Right hindlimb (tissue), 1 donor: ENCODE measurements at regions not wholly inside any gene's neighbourhood (a gene's known extent, or its start where the extent isn't known, plus 50 kb on each side); places are given as distances from the start of the nearest gene placed in this dataset.
"Not testable (repeated sequence)": the region's sequence is repeated elsewhere in the genome, so short reads cannot be mapped to it uniquely, and the experiment has no call there.

Experiments
- DNase-seq: peaks from one replicate; pipeline ENCODE4 v3.0.0-alpha.2; 2018

DNA sequence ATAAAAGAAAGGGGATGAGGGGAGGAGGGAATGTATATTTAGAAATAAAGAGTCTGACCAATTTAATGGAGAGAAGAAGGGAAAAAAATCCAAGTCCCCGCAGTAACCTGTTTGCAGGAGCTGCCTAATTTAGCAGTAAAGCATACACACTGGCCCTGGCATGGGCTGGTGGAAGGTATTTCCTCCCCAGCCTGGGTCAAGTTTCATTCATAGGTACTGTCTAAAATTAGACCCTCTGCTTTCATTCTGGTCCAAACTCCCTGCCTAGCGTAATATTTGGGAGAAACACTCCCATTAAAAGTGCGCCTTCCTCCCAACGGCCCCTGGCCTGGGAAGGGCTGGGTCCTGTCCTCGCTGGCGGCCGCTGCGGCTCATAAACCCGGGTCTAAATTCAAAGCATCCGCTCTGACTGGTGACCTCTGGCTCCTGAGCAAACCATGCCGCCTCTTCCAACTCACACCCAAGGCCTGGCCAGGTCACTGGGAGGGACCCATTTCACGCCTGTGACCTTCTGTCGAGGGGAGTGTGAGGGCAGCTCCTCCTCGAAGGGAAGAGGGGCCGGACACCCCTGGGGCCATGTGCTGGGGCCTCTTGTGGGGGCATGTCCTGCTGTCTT is 123.2 kb downstream of the FGF18 start:
- peak; percentile 56 for DNase-seq

GRCh38 chr5:171543148-171543815 is 123.8 kb downstream of the FGF18 start:
- no peak for DNase-seq

- peak; percentile 59 for DNase-seq
These were observed 125.7 kb downstream of the FGF18 start for GRCh38 chr5:171544913-171545765.

DNA sequence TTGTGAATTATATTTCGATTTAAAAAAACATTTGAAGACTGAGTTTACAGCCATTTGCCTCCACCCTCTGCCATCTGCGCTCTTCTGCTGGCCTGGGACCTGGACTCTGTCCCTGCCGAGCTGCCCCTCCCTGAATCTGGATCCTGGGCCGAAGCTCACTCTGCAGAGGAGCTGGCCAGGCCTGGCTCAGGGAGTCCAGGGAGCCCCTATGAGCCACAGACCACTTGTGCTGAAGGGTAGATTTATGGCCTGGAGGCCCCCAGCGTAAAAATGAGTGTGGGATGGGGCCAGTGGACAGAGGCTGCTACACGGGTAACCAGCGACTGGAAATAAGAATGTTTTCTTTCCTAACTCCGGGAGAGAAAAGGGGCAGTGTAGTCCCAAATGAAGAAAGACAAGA is 129.8 kb downstream of the FGF18 start:
- peak; percentile 80 for DNase-seq

DNA sequence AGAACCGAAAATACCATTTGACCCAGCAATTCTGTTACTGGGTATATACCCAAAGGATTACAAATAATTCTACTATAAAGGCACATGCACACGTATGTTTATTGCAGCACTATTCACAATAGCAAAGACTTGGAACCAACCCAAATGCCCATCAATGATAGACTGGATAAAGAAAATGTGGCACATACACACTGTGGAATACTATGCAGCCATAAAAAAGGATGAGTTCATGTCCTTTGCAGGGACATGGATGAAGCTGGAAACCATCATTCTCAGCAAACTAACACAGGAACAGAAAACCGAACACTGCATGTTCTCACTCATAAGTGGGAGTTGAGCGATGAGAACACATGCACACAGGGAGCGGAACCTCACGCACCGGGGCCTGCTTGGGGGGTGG is 134.4 kb downstream of the FGF18 start:
- not testable (repeated sequence) for DNase-seq

- no peak for DNase-seq
These were observed 135.7 kb downstream of the FGF18 start for GRCh38 chr5:171555160-171555559.

- DNase-seq = no peak
These were observed 143.4 kb downstream of the FGF18 start for GRCh38 chr5:171562822-171563221.

- no peak for DNase-seq
These were observed 148.9 kb downstream of the FGF18 start for GRCh38 chr5:171568389-171568788.

DNA sequence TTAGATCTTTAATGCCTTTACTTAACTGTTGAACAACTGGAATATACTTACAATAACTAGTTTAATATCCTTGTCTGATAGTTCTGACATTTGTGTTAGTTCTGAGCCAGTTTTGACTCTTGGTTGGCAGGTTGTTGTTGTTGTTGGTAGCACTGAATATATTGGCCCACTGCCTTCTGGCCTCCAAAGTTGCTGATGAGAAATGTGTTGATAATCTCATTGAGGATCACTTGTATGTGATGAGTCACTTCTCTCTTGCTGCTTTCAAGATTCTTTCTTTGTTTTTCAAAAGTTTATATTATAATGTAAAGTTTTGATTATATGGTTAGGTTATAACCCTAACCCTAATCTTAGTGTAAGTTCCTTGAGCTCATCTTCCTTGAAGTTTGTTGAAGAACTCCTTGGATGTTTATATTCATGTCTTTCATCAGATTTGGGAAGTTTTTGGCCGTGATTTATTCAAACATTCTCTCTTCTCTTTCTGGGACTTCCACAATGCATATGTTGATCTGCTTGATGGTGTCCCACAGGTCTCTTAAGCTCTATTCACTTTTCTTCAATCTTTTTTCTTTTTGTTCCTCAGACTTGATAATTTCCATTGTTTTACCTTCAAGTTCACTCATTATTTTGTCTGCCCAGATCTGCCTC is 149.7 kb downstream of the FGF18 start:
- no peak for DNase-seq

- DNase-seq = no peak
These were observed 150.9 kb downstream of the FGF18 start for GRCh38 chr5:171570244-171570825.

DNA sequence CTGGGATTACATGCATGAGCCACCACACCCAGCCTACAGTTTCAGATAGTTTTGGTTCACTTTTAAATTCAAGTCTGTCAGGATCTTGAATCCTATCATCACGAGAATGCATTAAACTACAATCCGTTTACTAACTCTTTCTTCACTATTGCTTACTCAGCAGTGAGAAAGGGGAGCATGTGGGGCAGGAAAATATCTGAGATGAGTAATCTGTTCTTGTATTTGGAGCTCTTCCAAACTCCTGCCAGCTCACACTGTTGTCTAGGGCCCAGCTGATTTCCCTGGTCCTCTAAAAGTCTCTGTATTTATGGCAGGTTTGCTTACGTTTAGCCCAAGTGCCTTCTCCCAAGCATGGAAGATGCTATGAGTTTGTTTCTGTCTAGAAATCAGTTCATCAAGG is 152.2 kb downstream of the FGF18 start:
- no peak for DNase-seq

DNA sequence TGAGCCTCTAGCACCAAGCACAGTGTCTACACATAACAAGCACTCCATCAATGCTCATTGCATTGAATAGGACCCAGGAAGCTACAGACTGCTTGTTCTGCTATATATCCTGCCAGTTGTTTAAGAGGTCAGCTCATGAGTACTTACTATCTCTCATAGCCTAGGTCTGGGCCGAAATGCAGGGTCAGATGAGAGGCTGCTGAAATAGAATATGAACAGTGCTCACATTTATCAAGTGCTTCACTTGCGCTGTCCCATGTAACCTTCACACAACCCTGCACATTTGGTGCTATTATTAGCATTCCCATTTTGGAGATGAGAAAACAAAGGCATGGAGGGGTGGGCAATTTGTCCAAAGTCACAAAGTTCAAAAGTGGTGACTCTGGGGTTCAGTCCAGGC is 153.6 kb downstream of the FGF18 start:
- DNase-seq = no peak

DNA sequence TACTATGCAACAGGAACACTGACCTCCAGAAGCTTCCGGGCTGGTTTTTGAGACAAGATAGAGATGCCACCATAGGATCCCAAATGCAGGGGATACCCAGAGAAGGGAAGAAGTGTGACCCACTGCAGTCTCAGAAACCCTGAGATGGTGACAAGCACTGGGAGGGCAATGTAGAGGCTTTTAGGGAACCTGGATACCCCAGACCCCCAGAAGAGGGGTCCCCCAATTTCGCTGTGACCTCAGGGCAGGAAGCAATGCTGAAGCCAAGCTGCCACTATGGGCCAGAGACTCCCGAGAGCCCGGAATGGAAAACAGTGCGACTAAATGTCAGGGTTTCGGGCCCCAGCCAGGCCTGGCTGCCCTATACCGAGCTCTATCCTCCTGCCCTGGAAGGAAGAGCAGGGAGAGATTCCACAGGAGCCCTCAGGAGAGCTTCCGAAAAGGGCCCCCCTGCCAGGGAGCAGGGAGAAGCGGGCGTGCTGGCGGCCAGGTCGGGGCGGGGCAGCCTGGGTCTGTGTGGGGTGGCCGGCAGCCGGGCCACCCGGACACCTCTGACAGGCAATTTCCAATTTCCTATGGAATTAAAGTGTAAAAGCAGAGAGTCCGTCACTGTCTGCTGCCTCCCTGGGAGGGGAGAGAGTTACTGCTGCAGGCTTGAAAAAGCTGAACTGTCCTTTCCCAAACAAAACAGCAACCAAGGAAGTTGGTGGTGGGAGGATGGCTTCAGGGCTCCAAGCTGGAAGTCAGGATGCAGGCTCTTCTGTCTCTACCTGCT is 154.2 kb downstream of the FGF18 start:
- DNase-seq = no peak

DNA sequence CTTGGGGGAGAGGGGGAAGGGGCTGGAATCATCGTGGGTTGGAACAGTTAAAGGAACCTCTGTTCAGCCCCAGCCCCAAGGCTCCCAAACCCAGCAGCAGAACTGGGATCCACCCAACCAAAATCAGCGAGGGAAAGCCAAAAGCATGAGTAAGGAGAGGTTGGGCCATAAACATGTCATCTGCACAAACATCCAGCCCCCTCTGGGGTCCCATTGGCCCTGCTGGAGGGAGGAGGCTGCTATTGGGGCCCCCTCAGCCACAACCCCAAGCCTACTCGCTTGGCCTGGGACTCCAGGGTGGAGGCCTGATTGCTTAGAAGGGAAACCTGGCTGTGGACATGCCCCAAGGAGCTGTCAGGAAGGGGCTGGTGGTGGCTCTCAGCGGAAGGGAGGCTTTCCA is 154.9 kb downstream of the FGF18 start:
- peak; percentile 92 for DNase-seq

GRCh38 chr5:171575386-171575785 is 155.9 kb downstream of the FGF18 start:
- DNase-seq = no peak

DNA sequence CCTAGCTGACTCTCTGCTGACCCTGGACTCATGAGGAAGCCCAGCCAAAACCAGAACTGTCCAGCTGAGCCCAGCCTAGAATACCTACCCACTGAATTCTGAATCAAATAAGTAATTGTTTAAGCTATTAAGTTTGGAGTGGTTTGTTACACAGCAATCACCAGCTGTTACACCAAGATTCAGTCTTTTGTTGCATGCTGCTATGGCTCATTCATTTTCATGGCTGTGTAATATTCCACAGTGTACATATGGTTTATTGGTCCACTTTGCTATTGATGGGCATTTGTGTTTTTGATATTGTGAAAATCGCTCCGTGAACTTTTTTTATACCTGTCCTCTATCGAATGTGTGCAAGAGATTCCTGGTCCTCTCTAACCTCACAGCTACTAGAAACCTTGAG is 156.4 kb downstream of the FGF18 start:
- no peak for DNase-seq

- peak; percentile 86 for DNase-seq
These were observed 157.8 kb downstream of the FGF18 start for GRCh38 chr5:171577042-171577758.

DNA sequence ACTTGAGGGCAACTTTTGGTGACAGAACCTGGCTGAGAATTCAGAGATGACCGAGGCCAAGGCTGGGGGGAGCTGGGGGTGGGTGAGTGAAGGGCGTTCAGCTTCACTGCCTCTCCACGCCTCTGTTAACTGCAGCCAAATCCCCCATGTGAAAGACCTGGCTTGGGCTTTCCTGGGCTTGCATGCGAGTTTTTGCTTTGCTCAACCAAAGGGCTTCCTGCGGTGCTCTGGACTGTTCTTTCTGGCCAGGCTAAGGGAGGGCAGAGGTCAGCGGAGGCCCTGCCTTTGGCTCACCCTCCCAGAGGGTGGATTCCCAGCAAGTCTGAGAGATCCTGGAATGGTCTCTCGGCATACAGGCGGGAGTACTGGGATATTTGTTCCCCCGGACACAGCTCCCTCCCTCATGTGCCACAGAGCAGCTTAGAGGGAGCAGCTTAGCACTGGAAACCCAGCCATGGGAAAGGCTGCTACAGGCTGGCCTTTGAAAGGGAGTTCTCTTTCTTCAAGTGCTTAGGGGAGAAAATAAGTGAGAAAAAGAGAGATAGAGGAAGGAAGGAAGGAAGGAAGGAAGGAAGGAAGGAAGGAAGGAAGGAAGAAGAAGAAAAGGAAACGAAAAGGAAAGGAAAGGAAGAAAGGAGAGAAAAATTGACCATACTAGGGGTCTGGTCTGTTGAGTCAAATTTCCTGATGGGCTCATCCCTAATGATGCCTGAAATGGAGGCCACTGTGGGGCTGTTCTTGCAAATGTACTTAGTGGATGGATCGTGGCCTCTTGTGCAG is 158.8 kb downstream of the FGF18 start:
- peak; percentile 79 for DNase-seq

- peak; percentile 75 for DNase-seq
These were observed 159.5 kb downstream of the FGF18 start for GRCh38 chr5:171578829-171579491.

DNA sequence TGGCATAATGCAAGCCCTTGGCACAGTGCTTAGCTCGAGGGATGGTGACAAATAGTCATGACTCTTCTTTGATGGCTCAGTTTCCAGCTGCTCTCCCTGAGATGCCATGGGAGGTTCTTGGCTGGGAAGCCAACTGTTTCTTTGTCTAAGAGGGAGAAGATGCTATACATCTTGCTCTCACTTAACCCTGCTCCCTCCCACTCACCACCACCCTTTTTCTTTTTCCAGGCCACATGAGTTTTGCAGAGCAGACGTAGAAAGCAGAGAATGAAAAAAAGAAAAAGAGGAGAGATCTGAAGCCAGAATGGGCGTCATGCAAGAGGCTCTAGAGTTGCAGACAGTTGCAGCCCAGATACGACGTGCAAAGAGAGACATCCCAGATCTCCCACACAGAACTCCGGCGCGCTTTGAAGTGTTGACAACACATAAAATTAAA is 160.5 kb downstream of the FGF18 start:
- DNase-seq = peak; percentile 75
